A673 (cell line): ENCODE measurements at regions not wholly inside any gene's neighbourhood (a gene's known extent, or its start where the extent isn't known, plus 50 kb on each side); places are given as distances from the start of the nearest gene placed in this dataset.

Experiments used
- BruUV-seq: library from RNA; stranded (reverse); fragments of 400-500 nt; replicated peaks from 2 replicates; lab custom pipeline; 2021; lab: Mats Ljungman, UMichigan
- CTCF ChIA-PET: fragments of 300-600 bp; sonication (Branson Sonifier 250); formaldehyde crosslinking; loops from one replicate; lab custom pipeline; 2022; ENCODE audit warnings: antibody characterized with exemption; lab: Charles Lee
- POLR2A ChIA-PET: fragments of 300-600 bp; sonication (Branson Sonifier 250); formaldehyde crosslinking; loops from one replicate; lab custom pipeline; 2022; ENCODE audit warnings: antibody characterized with exemption; ENCODE audit not compliant: low non-redundant PET; lab: Charles Lee
- DNase-seq: peaks from one replicate; pipeline ENCODE4 v3.0.0-alpha.2; 2015; ENCODE audit warnings: low spot score
- H3K27ac ChIP-seq: fragments of 200-600 bp; sonication (generic); 2 replicates; pipeline ENCODE4 v1.5.1; 2016; ENCODE audit warnings: mixed run types, low read depth, mild to moderate bottlenecking, mixed read lengths, antibody characterized with exemption, low read length; ENCODE audit not compliant: poor library complexity, severe bottlenecking
- H3K27me3 ChIP-seq: fragments of 200-600 bp; sonication (generic); replicated peaks from 2 replicates; pipeline ENCODE4 v1.6.1; 2017; ENCODE audit warnings: mixed run types, low read depth, mild to moderate bottlenecking, mixed read lengths, antibody characterized with exemption, low read length; ENCODE audit not compliant: insufficient read depth, poor library complexity
- H3K36me3 ChIP-seq: fragments of 200-600 bp; sonication (generic); 2 replicates; pipeline ENCODE4 v1.6.1; 2016; ENCODE audit warnings: mixed run types, mild to moderate bottlenecking, mixed read lengths, antibody characterized with exemption, low read length; ENCODE audit not compliant: insufficient read depth, poor library complexity, severe bottlenecking
- H3K4me1 ChIP-seq: fragments of 200-600 bp; sonication (generic); 2 replicates; pipeline ENCODE4 v1.6.1; 2017; ENCODE audit warnings: mixed run types, mild to moderate bottlenecking, mixed read lengths, antibody characterized with exemption, low read length; ENCODE audit not compliant: insufficient read depth, poor library complexity, severe bottlenecking
- H3K4me3 ChIP-seq: fragments of 200-600 bp; sonication (generic); 2 replicates; pipeline ENCODE4 v1.5.1; 2016; ENCODE audit warnings: low read depth, mixed run types, mild to moderate bottlenecking, mixed read lengths, low read length; ENCODE audit not compliant: poor library complexity, severe bottlenecking
- H3K9me3 ChIP-seq: fragments of 200-600 bp; sonication (generic); 2 replicates; pipeline ENCODE4 v1.6.1; 2016; ENCODE audit warnings: mixed run types, low read depth, mild to moderate bottlenecking, mixed read lengths, antibody characterized with exemption, low read length; ENCODE audit not compliant: poor library complexity, severe bottlenecking
- CTCF ChIP-seq: fragments of 300-800, 200-600 bp; sonication (generic); conservative IDR thresholded peaks from 2 replicates; pipeline ENCODE4 v1.5.1; 2017; ENCODE audit warnings: low read depth, mild to moderate bottlenecking, antibody characterized with exemption, low read length, moderate library complexity, mixed read lengths
- EZH2 ChIP-seq: fragments of 200-600 bp; sonication (generic); IDR thresholded peaks from 2 replicates; pipeline ENCODE4 v1.6.1; 2017; ENCODE audit warnings: borderline replicate concordance, low read depth, mild to moderate bottlenecking, mixed read lengths, antibody characterized with exemption, low read length; ENCODE audit not compliant: poor library complexity, severe bottlenecking
- intact Hi-C: fragments of 100-400 bp; cut with micrococcal nuclease; formaldehyde crosslinking; loops from one replicate; pipeline ENCODE4 v1.10.0; 2022; ENCODE audit not compliant: unreplicated experiment

DNA sequence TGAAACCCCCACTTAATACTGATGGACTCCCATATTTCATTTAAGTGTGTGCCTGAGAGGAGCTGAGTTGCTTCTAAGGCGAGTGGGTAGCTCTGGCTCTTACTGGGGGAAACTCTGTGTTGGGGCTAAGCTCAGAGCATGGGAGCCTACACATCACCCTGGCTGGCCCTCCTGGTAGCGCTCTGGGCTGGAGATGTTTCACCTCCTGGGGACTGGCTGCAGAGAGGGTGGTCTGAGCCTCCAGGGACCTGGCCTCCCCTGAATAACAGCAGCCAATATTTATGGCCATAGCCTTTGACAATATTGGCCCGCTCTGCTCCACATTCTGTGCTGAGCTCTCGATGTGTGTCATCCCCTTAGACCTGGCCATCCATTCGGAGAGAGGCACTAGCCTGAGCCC lies 316.5 kb downstream of the ZNF536 start:
- Histone ChIP-seq H3K4me1 (peaks cover 53% of the 10 kb centered on the region), H3K27ac (peak overlapping the region; percentile 41), H3K36me3 (no peaks in the 10 kb centered on the region), H3K4me3 (no peak overlapping the region), H3K27me3 (no peaks in the 10 kb centered on the region), H3K9me3 (no peaks in the 10 kb centered on the region)
- ChIA-PET POLR2A (no interaction called here), CTCF (no interaction called here)
- no peak for TF ChIP-seq CTCF
- no peak for TF ChIP-seq EZH2
- intact Hi-C loops = loop anchor here (5.0 to 10.0 kb wide), 5 partner anchors 94 to 1886 kb away; no protein-coding TSS in a partner anchor
- no peak for DNase-seq
- no TSS peak for BruUV-seq

- peak overlapping the region; percentile 68 for H3K27ac ChIP-seq
- POLR2A ChIA-PET = interaction anchor here (0.7 kb wide), 1 partner anchor 1955 kb away, joined by 3 read pairs; no protein-coding TSS in a partner anchor
- H3K36me3 ChIP-seq = no peaks in the 10 kb centered on the region
- peak overlapping the region; percentile 44 for H3K4me3 ChIP-seq
- TSS peak; percentile 76 for BruUV-seq
- no peaks in the 10 kb centered on the region for H3K27me3 ChIP-seq
- H3K4me1 ChIP-seq = peaks cover 41% of the 10 kb centered on the region
- intact Hi-C loops = loop anchor here (1.0 to 10.0 kb wide), 6 partner anchors 95 to 1888 kb away; no protein-coding TSS in a partner anchor
- CTCF ChIA-PET = interaction anchor here (0.9 kb wide), 1 partner anchor 1537 kb away, joined by 3 read pairs; no protein-coding TSS in a partner anchor
- no peaks in the 10 kb centered on the region for H3K9me3 ChIP-seq
- TF ChIP-seq EZH2 (no peak), CTCF (no peak)
- peak; percentile 35 for DNase-seq
These were observed 314.8 kb downstream of the ZNF536 start for GRCh38 chr19:30686826-30687566.

GRCh38 chr19:30686176-30686820 lies 314.1 kb downstream of the ZNF536 start:
- BruUV-seq = TSS peak; percentile 36
- intact Hi-C loops = loop anchor here (1.0 to 10.0 kb wide), 6 partner anchors 96 to 1889 kb away; no protein-coding TSS in a partner anchor
- peak overlapping the region; percentile 44 for H3K4me3 ChIP-seq
- ChIA-PET CTCF (interaction anchor here (0.7 to 0.9 kb wide), 4 partner anchors 12 to 1538 kb away, joined by 3 to 7 read pairs (median 3); no protein-coding TSS in a partner anchor), POLR2A (no interaction called here)
- H3K27me3 ChIP-seq = no peaks in the 10 kb centered on the region
- TF ChIP-seq CTCF = peak; percentile 72
- no peak for TF ChIP-seq EZH2
- no peaks in the 10 kb centered on the region for H3K36me3 ChIP-seq
- no peaks in the 10 kb centered on the region for H3K9me3 ChIP-seq
- H3K27ac ChIP-seq = peak overlapping the region; percentile 68
- H3K4me1 ChIP-seq = peaks cover 34% of the 10 kb centered on the region
- DNase-seq = peak; percentile 80
